ENCODE measurements at regions not wholly inside any gene's neighbourhood (a gene's known extent, or its start where the extent isn't known, plus 50 kb on each side); places are given as distances from the start of the nearest gene placed in this dataset.
A peak's percentile ranks its signal among the peaks of the same experiment; 100 is the strongest.

- no peak for DNase-seq (ENCODE audit: low read depth)
- no peak for TF ChIP-seq CTCF (IDR thresholded peaks at IDR 0.05; ENCODE audit: control insufficient read depth, insufficient read depth, low read depth, low read length, missing control alignments)
- no peak overlapping the region for H3K4me3 ChIP-seq (ENCODE audit: control insufficient read depth, low read depth, low read length)
These were observed 276.9 kb downstream of the TCF7L2 start for GRCh38 chr10:113226831-113227445.

GRCh38 chr10:113228530-113228929 is 278.5 kb downstream of the TCF7L2 start:
- no peak overlapping the region for H3K4me3 ChIP-seq (ENCODE audit: control insufficient read depth, low read depth, low read length)
- DNase-seq (ENCODE audit: low read depth), result peak; percentile 39
- TF ChIP-seq CTCF (IDR thresholded peaks at IDR 0.05; ENCODE audit: control insufficient read depth, insufficient read depth, low read depth, low read length, missing control alignments), result no peak

- DNase-seq (ENCODE audit: low read depth), result no peak
- no peak for TF ChIP-seq CTCF (IDR thresholded peaks at IDR 0.05; ENCODE audit: control insufficient read depth, insufficient read depth, low read depth, low read length, missing control alignments)
These were observed 280.1 kb downstream of the TCF7L2 start for GRCh38 chr10:113230011-113230610.

GRCh38 chr10:113232928-113233511 is 283.0 kb downstream of the TCF7L2 start:
- TF ChIP-seq CTCF (IDR thresholded peaks at IDR 0.05; ENCODE audit: control insufficient read depth, insufficient read depth, low read depth, low read length, missing control alignments), result no peak
- no peak for DNase-seq (ENCODE audit: low read depth)
- no peak overlapping the region for H3K4me3 ChIP-seq (ENCODE audit: control insufficient read depth, low read depth, low read length)

More at GRCh38 chr10:113230011-113230610, 280.1 kb downstream of the TCF7L2 start:
- H3K4me3 ChIP-seq (ENCODE audit: control insufficient read depth, low read depth, low read length), result no peak overlapping the region

- no peak for TF ChIP-seq CTCF (IDR thresholded peaks at IDR 0.05; ENCODE audit: control insufficient read depth, insufficient read depth, low read depth, low read length, missing control alignments)
- no peak overlapping the region for H3K4me3 ChIP-seq (ENCODE audit: control insufficient read depth, low read depth, low read length)
- DNase-seq (ENCODE audit: low read depth), result no peak
These were observed 284.4 kb downstream of the TCF7L2 start for GRCh38 chr10:113234481-113234880.

- H3K4me3 ChIP-seq (ENCODE audit: control insufficient read depth, low read depth, low read length), result no peak overlapping the region
- no peak for DNase-seq (ENCODE audit: low read depth)
- TF ChIP-seq CTCF (IDR thresholded peaks at IDR 0.05; ENCODE audit: control insufficient read depth, insufficient read depth, low read depth, low read length, missing control alignments), result no peak
These were observed 285.5 kb downstream of the TCF7L2 start for GRCh38 chr10:113235508-113235907.

Measured in AG09309 (cell line).